Germinal center (tissue), 1 donor: ENCODE measurements at regions not wholly inside any gene's neighbourhood (a gene's known extent, or its start where the extent isn't known, plus 50 kb on each side); places are given as distances from the start of the nearest gene placed in this dataset.

ENCODE experiments used
- DNase-seq: peaks from one replicate; pipeline ENCODE4 v3.0.0; 2012; ENCODE audit warnings: mixed read lengths, low spot score

DNA sequence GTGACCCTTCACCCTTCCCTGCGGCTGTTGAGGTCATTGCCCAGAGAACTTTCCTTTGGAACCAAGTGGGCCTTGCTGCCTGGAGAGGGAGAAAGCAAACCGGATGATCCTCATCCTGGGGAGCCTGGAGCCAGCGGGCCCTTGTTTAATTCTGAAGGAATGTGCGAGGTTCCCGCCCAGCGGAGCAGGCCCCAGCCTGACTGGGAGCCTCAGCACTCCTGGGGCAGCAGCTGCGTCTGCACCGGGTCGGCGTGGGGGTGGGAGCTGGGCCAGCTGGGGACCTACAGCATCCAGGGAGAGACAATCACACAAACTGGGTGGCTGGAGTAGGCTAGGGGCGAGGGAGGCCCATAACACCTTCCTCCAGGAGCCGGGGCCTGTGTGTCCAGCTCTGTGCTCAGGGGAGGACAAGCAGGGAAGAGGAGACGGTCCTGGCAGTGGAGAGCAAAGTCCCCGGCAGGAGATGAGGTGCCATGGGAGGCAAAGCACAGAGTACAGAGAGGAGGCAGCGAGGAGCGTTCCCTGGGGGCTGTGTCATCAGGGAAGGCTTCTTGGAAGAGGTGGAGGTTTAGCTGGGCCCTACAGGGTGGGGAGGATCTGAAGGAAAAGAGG, 61.9 kb upstream of the HAAO start:
- no peak for DNase-seq

DNA sequence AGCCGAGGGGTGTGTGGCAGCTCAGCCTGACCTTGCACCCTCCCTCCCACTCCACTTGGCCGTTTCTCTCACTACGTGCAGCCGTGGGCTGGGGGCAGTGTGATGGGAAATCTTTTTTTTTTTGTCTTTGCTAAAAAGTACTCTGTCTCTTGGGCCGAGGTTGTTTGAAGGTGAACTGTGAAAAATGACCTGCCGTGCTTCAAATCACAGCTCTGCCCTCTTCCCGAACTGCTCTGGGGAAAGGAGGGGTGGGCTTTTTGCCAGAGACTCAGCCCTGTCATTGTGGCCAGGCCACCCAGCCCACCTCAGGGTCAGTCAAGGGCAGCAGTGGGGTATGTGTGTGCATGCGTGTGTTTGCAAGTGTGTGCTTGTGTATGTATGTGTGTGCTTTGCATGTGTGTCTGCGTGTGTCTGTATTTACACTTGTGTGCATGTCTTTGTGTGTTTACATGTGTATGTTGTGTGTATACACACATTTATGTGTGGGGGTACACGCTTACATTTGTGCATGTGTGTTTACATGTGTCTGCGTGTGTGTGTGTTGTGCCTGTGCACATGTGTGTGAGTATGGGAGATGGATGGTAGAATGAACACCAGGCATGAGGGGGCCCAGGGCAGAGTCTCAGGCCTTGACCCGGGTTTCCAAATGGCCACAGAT, 61.3 kb upstream of the HAAO start:
- DNase-seq, result no peak

DNA sequence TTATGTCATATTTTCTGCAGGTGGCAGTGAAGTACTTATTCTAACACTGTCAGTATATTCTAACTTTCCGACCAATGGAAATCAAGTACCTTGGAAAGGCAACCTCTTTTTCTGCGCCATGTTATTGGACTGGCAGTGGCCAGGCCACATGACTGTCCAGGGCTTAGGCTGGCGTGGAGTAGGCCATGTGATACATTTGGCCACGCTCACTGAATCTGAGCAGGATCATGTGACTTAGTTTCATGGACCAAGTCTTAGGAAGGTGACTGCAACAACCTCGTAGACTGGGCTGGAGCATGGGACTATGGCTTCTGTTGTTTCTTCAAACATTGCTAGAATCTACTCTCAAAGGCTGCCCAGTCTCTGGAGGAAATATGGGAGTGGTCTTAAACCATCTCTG, 60.4 kb upstream of the HAAO start:
- no peak for DNase-seq

DNA sequence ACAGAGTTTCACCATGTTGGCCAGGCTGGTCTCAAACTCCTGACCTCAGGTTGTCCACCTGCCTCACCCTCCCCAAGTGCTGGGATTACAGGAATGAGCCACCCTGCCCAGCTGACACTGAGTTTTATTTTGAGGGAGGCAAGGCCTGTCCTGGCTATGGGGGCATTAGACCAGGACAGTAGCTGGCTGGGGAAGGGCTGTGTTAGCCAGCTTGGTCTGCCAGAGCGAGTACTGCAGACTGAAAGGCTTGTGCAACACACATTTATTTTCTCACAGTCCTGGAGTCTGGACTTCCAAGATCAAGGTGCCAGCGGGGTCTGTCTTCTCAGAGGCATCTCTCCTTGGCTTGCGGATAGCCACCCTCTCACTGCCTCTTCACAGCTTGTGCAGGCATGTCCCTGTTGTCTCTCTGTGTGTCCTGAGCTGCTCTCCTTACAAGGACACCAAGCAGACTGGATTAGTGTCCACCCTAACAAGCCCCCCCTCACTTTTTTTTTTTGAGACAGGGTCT, 59.4 kb upstream of the HAAO start:
- no peak for DNase-seq

DNA sequence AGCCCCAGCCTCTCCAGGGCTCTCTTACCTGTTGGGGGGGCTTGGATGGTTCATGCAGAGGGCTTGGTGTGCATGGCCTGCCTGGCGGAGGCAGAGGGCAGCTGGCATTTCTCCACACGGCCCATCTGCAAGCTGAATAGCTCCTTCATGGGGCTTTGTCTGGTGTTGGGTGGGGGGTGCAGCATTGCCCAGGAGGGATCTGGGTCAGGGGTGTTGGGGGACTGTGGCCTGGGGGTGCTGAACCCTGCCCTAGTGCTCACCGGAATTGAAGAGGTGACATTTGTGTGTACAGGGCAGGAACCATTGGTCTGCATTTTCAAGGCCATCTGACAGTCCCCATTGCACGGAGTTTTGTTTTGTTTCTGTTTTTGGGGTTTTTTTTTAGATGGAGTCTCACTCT, 58.8 kb upstream of the HAAO start:
- DNase-seq, result no peak

DNA sequence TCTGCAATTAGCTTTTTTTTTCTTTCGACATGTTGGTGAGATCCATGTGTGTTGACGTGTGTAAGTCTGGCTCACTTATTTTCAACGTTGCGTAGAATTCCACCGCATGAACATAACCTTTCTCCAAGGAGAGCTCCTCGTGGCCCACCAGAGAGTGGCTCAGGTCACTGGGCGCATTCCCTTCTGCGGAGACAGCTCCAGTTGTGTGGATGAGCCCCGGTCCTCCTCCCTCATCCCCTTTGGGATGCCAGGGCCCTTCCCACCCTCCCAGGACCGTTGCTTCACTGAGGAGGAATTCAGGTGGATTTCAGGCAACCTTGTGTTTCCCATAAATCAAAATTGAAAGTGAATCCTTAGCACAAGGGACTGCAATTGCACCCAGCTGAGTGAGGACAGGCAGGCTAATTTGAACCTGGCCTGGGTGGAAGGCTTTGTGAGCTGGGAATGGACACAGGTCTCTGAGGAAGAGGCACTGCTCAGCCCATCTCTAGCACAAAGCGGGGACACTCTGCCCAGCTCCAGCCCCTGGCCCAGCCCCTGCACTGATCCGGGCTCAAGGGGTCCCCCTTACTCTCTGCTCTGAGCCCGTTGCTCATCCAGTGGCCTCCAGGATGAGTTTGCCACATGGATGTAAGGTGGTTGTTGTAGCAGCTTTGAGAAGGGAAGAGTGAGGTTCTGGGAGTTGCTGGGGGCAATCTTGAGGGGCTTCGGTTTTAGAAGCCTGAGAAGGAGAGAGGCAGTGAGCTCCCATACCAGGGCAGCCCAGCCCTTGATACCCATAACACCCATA, 57.8 kb upstream of the HAAO start:
- no peak for DNase-seq

DNA sequence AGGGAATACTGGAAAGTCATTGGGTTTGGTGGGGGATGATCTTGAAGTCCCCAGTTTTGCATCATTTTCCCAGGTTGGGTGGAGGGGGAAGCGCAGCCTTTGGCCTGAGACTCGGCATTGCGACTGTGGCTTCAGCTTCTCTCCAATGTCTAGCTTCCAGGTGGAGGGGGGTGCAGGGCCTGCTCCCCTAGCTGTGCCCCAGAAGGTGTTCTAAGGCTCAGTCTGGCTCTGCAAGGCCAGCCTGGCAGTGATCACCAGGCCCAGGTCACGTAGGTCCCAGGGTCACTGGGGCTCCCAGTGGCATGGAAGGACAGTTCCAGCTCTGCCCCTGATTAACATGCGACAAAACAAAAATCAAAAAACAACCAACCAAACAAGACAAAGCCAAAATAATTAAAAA, 56.9 kb upstream of the HAAO start:
- no peak for DNase-seq

DNA sequence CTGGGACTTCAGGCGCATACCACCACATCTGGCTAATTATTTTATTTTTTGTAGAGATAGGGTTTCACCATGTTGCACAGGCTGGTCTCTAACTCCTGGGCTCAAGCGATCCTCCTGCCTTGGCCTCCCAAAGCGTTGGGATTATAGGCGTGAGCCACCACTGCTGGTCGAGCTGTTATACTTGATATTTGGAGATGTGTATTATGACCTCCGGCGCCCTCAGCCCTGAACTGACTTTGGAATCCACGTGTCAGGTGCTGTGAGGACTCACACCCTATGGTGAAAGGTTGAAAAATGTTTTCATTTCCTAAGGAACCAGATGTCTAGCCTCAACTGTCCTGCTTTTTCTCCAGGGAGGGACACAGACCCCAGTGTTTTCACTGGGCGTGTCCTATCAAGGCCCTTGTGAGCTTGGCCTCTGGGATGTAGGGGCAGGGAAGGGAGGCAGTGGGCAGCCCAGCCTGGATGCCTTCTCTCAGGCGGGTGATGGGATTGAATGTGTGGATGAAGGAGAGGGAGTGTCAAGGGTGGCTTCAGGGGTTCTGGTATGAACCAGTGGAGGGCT, 56.4 kb upstream of the HAAO start:
- no peak for DNase-seq

DNA sequence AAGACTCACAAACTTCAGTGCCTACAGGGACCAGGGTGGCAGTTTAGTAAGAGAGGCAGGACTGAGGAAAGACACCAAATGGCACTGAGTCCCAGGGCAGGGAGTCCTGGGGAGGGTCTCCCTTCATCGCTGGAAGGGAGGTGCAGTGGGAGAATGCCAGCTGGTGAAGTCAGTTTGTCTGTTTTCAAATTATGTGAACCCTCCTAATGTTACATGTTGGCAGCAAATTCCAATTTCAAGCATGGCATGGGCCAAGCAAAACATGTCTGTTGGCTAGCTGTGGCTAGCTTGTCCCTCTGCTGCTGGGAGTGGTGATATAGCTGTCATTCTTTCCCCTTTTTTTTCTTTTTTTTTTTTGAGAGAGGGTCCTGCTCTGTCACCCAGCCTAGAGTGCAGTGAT, 55.9 kb upstream of the HAAO start:
- DNase-seq, result no peak

DNA sequence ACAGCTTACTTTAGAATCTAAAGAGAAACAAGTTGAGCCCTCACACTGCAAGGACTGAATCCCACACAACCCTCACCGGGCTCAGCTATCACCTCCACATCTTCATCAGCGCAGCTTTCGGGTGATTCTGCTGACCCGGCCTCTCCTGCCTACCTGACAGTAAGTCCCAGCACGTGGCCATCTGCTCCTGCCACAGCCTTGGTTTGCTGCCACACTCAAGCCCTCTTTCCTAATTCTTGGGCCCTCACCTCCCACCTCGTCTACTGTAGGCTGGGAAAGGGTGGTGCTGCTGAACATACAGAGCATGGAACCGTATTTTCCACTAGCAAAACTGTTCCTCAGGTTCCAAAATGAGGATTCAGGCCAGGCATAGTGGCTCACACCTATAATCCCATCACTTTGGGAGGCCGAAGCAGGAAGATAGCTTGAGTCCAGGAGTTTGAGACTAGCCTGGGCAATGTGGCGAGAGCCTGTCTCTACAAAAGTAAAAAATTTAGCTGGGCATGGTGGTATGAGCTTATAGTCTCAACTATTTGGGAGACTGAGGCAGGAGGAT, 55.3 kb upstream of the HAAO start:
- DNase-seq, result no peak

DNA sequence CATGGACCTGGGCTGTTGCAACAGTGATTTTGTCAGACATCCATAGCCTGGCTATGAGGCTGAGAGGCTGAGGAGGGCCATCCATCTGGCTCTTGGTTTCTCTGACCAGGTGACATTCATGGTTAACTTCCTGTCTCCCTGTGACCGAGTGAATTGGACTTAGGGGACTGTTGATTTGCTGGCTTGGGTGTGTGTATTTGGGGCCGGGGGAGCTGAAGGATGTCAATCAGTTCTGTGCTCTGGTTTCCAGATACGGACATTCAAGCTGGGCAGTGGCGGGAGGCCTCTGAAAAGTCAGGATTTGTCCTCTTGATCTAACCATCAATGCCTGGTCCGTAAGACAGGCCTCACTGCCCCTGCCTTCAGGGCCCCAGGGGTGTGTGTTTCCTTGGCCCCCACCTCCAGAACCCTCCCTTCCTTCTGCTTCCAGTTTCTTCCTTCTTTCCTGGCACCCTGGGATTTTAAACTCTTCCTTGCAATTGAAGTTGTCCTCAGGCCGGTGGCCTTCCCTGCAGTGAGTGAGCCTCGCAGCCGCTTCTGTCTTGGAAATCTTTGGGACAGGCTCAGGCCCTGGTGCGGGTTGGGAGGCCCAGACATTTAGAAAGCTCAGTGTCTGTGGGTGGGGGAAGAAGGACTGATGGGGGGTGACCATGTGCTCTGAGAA, 54.7 kb upstream of the HAAO start:
- no peak for DNase-seq

DNA sequence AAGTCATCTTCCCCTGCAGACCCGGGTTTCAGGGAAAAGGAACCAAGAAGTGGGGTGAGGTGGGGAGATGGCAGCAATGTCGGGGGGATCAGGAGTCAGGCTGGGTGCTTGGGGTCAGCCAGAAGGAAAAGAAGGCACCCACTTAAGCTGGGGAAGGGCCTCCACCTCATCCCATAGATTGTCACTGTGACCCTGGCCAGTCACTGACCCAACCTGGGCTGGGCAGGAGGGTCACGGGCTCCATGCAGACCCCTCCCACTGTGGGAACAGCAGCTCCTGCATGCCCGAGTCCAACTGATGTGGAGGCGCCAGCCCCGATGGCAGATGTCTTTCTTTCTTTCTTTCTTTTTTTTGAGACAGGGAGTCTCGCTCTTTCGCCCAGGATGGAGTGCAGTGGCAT, 53.6 kb upstream of the HAAO start:
- DNase-seq, result no peak

DNA sequence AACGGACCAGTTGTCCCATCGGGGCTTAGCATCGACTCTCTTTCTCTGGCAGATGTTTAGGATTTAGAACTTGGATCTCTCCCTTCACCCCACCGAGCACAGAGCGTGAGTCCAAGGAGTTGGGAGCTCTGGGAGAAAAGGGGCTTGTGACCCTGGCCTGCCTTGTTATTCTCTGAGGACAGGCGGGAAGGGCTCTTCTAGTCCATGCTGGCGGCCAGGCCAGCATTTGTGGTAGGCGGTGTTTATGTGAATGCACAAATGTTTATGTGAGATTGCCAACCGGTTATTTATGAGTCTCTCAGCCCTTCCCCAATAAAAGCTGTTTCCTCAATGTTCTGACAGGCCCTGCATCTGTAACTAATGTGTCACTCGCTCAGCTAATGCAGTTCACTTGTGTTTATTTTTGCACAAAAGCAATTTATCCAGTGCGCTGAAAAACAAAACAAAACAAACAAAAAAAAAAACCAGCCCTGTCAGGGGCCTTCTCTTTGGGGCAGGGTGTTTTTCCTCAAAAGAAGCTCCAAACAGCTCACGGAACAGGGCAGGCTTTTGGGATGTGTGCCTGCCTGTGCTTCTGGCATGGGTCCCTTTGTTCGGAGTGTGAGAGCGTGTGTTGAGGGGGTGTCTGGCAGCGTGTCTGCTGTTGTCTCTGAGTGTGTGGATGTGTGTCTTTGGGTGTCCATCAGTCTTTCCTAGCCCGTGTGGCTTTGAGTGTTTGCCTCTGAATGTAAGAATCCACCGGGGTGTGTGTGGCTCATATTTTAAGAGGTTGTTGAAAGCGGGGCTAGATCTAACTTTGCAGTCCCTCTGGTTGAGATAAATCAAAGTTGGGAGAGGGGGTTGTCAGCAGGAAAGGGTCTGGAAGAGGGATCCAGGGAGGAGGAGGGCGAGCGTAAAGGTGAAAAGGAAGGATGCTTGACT, 52.8 kb upstream of the HAAO start:
- no peak for DNase-seq

DNA sequence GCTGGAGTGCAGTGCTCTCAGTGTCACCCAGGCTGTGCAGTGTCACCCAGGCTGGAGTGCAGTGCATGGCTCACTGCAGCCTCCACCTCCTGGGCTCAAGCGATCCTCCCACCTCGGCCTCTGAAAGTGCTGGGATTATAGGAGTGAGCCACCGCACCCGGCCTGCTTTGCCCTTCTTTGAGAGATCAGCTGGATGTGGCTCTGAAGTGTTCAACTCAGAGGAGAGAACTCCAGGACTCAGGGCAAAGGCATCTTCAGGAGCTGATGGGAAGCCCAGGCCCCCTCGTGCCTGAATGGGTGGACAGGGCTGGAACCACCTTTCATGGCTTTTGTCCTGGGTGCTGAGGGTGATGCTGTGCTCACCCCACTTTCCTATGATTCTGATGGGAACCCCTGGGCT, 52.0 kb upstream of the HAAO start:
- no peak for DNase-seq

DNA sequence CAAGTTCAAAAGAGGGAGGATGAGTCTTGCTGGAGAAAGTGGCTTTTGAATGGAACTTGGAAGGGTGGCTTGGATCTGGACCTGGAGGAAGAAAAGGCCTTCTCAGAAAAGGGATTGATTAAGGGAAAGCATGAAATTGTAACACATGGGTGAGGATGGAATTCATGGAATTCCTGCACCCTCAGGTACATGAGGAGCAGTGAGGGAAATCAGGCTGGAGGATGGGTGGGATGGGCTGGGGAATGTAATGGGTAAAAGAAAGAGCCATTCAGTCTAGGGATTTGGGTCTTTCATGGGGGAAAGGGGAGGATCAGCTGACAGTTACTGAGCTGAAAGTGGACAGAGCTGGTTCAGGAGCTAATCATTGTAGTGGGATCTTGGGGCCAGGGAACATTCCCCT, 51.2 kb upstream of the HAAO start:
- DNase-seq, result no peak

DNA sequence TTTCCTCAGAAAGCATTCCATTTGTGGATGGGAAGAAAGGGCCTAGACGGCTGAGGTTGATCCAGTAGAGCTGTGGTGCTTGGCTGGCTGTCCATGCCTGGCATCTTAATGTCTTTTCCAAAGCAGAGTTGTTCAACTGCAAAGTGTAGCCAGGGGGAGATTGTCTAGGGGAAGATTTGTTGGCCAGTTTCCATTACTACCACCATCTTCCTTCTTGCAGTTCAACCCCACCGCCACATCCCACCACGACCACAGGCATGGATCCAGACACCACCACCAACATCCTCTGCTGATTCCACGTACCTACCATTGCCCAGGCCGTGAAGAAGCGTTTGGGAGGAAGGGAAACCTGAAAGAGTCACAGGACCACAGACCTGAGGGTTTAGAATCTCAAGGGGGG, 50.7 kb upstream of the HAAO start:
- DNase-seq, result no peak

DNA sequence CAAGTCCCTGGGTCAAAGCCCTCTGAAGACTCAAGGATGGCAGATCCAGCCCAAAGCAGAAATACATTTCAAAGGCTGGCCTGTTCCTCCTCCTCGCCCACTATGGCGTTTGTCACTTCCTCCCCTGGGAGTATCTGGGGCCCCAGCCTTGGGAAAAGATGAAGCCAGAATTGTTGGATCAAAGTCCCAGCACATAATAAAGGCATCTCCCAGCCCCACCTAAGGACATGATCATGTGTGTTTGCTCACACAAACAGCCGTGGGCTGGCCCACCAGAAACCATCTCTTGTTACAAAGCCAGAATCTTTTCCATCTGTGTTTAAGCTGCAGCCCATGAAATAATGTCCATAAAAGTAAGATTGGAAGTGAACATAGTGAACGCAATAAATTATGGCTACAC, 50.1 kb upstream of the HAAO start:
- no peak for DNase-seq
